ENCODE measurements at regions not wholly inside any gene's neighbourhood (a gene's known extent, or its start where the extent isn't known, plus 50 kb on each side); places are given as distances from the start of the nearest gene placed in this dataset.

DNA sequence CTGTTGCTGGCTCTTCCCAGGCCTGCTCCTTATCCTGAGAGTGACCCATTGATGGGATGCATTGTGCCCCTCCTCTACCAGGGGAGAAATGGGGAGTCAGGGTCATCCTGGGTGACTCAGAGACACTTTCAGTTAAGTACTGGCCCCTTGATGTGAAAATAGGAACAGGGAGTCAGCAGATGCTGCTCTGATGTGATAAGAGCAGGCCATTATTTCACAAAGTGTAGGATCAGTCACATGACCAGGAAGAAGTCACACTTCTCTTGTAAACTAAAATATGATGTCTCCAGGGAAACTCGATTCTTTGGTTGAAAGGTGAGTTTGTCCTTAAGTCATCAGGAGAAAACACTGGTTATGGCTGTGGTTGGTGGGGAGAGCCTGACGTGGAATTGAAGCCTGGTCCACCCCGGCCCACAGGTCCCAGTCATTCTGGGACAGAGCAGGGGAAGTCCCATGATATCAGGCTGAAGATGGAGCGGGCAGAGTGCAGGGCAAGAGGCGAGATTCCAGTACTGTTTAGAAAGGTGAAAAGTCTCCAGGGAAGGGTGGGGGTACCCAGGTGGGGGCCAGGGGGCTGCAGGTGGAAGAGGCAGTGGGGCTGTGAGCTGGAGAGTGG is 88.6 kb upstream of the NLRP1 start:
- TF ChIP-seq, protein P1, sequence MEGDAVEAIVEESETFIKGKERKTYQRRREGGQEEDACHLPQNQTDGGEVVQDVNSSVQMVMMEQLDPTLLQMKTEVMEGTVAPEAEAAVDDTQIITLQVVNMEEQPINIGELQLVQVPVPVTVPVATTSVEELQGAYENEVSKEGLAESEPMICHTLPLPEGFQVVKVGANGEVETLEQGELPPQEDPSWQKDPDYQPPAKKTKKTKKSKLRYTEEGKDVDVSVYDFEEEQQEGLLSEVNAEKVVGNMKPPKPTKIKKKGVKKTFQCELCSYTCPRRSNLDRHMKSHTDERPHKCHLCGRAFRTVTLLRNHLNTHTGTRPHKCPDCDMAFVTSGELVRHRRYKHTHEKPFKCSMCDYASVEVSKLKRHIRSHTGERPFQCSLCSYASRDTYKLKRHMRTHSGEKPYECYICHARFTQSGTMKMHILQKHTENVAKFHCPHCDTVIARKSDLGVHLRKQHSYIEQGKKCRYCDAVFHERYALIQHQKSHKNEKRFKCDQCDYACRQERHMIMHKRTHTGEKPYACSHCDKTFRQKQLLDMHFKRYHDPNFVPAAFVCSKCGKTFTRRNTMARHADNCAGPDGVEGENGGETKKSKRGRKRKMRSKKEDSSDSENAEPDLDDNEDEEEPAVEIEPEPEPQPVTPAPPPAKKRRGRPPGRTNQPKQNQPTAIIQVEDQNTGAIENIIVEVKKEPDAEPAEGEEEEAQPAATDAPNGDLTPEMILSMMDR (IDR thresholded peaks at IDR 0.05) = no peak
- TF ChIP-seq EZH2 (IDR thresholded peaks at IDR 0.05) = no peak
- TF ChIP-seq EZH2phosphoT487 (IDR thresholded peaks at IDR 0.05) = no peak
